Erythroblast (primary cell): ENCODE measurements at regions not wholly inside any gene's neighbourhood (a gene's known extent, or its start where the extent isn't known, plus 50 kb on each side); places are given as distances from the start of the nearest gene placed in this dataset.

ENCODE experiments used
- GATA1 ChIP-seq: IDR thresholded peaks from 2 replicates; pipeline ENCODE4 v1.6.1; 2011; ENCODE audit warnings: low read depth, mild to moderate bottlenecking, control low read depth, low read length, moderate library complexity
- POLR2A ChIP-seq: IDR thresholded peaks from 2 replicates; pipeline ENCODE4 v1.6.1; 2011; ENCODE audit warnings: mild to moderate bottlenecking, low read length

- no peak for TF ChIP-seq POLR2A
- no peak for TF ChIP-seq GATA1
These were observed 87.1 kb downstream of the TEX29 start for GRCh38 chr13:111407381-111408131.
